NCI-H748 treated with DMSO at 0.1 percent for 48 hours (cell line): ENCODE measurements at regions not wholly inside any gene's neighbourhood (a gene's known extent, or its start where the extent isn't known, plus 50 kb on each side); places are given as distances from the start of the nearest gene placed in this dataset.
"Not testable (repeated sequence)": the region's sequence is repeated elsewhere in the genome, so short reads cannot be mapped to it uniquely, and the experiment has no call there.

ENCODE experiments used
- DNase-seq: peaks from one replicate; lab custom pipeline; 2025; lab: John Stamatoyannopoulos, UW

DNA sequence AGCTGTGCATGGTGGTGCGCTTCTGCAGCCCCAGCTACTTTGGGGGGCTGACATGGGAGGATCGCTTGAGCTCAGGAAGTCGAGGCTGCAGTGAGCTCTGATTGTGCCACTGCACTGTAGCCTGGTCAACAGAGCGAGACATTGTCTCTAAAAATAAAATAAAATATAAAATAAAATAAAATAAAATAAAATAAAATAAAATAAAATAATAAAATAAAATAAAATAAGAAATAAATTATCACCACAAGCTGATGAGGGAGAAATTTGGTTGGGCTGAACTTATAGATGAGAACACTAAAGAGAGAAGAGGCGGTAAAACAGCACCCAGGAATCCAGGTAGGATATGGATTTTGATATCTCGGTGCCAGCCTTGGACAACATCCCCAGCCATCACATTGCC is 933.7 kb downstream of the NLGN4X start:
- DNase-seq: no peak

DNA sequence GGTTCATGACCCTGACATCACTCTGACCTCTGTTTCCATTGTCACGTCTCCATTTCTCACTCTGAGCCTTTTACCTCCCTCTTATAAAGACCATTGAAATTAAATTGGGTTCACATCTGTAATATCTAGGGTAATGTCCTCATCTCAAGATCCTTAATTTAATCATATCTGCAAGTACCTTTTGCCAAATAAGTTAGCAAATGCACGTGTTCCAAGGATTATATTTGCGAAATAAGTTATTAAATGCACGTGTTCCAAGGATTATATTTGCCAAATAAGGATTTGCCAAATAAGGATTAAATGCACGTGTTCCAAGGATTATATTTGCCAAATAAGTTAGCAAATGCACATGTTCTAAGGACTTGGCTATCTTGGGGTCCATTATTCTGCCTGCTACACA is 938.0 kb downstream of the NLGN4X start:
- no peak for DNase-seq

DNA sequence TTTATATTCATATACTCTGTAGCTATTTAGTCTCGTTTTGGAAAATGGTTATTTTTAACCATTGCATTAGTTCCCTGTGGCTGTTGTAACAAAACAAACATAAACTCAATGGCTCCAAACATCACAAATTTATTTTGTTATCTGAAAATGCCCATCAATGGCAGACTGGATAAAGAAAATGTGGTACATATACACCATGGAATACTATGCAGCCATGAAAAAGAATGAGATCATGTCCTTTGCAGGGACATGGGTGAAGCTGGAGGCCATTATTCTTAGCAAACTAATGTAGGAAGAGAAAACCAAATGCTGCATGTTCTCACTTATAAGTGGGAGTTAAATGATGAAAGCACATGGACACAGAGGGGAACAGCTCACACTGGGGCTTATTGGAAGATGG is 938.7 kb downstream of the NLGN4X start:
- DNase-seq: not testable (repeated sequence)

DNA sequence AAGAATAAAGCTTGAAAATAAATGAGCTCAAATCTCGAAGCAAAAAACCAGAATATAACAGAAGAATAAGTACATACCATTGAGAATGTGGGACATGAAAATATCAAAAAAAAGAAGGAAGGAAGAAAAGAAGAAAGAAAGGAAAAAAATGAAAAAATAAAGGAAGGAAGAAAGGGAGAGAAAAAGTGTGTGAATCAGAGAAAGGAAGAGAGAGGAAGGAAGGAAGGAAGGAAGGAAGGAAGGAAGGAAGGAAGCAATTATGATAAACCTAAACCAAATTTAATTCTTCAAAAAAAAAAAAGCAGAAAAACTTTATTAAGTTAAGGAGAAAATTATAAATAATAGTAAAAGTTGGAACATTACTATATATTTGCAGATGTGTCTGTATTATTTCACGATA is 949.8 kb downstream of the NLGN4X start:
- no peak for DNase-seq

DNA sequence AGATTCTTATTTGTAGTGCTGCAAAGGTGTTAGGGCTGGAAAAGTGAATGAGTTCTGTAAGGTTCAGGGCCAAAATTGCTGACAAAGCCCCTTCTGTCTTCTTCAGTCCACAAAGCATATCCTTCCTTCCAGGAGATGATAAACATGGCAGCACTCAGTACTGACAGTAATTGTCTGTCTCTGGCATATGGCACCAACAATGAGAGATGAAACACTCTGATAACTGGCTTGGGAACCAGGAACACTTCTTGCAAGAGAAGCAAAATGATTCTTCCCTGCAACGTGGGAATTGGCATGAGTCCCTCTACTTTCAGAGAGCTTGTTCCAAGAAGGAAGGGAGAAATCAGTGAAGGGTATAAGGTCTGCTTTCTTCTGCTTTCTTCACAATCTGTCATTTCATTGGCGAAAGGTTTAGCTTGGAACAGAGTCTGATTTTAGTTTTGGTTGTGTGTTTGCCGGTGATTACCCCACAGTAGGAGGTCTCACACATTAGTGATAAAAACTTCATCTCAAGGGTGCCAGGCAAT is 963.3 kb downstream of the NLGN4X start:
- DNase-seq: no peak

DNA sequence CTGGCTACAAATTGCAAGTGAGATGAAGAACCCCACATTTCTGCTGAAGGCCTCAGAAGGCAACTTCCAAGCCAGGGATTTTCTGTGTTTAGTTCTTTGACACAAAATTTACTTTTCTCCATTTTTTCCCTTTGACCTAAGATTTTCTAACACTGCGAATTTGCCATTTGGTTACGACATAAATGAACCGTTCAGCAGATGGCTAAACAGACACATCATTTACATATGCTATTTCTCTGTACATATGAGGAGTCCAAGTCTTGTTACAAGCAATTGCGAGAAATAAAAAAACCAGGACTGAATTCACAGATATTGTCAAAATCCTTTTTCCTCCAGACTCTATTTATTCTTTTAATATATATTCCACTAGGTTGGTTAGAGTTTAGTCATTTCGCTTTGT is 978.6 kb downstream of the NLGN4X start:
- DNase-seq: no peak

DNA sequence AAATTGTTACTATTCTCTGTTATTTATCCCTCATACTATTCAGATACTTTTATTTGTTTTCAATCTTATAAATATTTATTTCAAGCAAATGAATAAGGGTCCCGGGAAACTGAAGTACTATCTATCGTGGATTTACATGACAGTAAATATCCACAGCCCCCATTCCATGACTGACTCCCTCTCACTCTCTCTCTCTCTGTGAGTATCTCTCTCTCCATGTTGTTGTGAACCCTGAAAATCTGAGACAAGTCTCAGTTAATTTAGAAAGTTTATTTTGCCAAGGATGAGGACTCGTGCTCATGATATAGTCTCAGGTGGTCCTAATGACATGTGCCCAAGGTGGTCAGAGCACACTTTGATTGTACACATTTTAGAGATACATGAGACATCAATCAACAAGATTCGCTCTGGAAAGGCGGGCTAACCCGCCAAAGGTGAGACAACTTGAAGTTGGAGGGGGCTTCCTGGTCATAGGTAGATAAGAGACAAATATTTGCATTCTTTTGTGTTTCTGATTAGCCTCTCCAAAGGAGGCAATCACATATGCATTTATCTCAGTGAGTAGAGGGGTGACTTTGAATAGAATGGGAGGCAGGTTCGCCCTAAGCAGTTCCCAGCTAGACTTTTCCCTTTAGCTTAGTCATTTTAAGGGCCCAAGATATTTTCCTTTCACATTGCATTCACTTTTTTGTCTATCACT is 986.4 kb downstream of the NLGN4X start:
- DNase-seq: no peak

DNA sequence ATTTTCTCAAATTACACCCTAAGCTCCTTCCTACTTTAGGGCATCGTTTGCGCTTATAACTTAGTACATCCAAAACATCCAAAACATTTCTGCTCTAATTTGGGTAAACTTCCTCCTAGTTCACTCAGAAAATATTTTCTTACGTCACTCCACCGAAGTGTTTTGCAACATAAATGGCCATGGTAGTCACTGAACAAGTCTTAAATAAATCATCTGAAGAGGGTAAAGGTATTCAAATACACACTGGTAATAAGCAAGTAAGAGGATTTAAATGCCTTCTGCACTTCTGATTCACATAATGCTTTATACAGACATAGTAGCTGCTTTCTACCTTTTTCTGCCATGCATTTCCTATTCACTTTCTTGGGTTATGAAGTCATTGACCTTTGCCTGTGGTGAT is 991.9 kb downstream of the NLGN4X start:
- no peak for DNase-seq

DNA sequence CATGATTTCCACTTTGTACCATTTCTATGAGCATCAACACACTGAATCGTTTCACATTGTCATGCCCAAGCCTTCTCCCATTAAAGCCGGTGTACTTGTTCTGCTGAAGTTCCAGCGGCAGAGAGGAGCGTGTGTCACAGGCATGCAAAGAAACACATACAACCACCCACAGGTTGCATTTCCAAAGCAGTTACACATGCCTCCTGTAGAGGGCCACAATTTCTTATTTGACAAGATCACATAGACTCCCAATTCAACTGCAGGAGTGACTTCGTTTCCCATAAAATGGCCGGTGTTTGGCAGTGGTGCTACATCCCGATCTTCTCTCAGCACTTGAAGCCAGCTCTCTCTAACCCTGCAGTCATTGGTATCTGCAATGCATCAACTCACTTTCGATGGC is 992.6 kb downstream of the NLGN4X start:
- peak; percentile 17 for DNase-seq

DNA sequence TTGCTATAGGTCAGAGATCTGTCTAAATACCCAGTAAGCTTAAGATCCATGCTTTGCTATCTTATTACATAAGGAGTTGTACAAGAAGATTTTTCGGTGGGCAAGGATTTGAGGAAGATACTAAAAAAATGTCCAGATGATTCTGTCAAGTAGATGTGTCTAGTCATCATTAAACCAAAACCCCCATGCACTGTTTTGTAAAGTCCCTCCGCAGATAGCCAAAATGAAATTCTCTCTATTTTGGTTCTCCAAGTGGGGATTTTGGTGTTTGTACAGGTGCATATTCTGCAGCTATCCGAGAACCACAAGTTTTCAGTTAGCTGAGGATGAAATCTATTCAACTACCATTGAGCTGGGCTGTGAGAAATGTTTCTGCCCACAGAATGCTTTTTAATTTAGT is 994.8 kb downstream of the NLGN4X start:
- no peak for DNase-seq

DNA sequence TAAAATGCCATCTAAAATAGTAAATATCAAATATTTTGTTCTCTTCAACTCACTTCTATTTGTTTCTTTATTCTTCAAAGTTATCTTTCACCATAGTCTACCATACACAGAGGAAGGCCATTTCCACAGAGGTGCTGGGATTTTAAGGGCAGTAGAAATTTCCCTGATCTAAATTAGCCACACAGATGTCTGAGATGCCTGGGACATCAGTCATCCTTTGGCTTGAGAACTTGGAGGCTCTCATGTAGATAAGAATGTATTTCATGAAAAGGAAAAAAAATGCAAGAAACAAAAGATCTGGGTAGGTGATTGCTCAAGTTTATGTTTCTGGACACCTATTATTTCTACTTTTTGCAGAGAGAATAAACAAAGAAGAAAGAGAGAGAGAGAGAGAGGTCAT is 1008.2 kb downstream of the NLGN4X start:
- DNase-seq: no peak

DNA sequence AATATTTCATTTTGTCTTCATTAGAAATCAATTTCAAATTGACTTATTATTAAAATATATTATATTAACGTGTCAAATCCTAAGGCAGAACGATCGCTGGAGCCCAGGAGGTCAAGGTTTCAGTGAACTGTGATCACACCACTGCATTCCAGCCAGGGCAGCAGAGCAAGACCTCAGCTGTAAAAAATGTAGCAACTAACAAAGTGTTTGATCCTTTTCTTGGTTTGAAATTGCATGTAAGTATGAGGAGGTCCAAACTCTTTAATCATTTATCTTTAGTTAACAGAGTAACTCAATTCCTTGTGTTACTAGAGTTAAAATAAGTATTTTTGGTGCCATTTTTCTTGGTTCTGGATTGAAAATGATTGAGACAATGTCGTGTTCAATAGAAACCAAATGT is 1033.9 kb downstream of the NLGN4X start:
- DNase-seq: no peak

DNA sequence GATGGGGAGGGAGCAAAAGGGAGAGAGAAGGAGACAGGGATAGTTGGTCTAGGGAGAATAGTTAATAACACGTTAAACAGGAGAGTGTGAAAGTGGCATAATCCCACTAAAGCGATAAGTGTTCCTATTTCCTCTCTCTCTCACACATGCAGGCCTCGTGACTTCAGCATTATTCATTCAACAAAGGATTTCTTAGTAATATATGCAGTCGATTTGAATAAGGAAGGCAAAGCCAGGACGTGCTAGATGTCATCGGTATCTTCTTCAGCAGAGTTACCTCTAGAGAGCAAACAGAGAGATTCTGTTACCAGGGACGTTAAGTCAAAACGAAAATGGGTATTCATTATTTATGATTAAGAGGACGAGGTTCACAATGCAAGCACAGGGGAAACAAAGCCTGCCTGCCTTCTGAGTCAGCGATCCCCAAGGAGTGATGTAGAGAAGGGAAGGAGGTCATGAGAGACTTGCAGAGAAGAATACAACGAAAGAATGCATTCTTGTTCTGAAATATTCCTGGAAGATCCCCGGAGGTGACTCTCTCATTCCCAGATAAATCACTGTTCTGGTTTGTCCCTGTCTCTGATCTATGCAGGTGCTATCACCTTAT is 1048.4 kb downstream of the NLGN4X start:
- DNase-seq: no peak

DNA sequence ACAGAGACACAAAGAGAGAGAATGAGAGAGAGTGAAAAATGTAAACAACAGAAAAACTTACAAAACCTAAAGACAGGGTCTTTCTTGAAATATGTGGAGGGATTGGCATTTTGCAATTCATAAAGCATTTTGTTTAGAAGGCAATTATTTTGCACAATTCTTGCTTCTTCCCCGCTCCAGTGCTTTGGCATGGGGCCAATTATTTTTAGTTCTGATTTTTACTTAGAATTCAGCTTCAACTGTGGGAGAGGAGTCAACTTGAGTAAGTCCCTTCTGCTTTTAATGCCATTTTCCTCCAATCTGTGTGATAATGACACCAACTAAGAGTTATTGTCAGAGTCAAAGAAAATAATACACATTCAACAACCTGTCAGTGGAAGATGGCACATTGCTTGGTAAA is 1051.9 kb downstream of the NLGN4X start:
- DNase-seq: no peak

DNA sequence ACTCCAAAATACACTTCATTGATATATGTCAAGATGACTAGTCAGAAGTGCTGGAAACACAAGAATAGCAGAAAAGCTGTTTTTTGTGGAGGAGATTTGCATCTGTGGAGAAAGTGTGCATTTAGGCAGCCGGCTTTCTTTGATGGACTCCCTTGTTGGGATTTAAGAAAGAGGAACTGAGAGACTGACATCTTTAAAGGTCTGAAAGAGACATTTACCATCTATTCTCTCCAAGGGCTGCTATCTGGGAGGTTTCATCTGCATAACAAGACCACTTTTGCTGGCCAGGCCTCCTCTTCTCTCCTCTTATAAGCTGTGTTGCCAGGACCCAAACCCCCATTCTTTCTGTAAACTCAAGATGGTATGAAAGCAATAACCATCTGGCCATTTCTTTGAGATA is 1065.0 kb downstream of the NLGN4X start:
- no peak for DNase-seq

DNA sequence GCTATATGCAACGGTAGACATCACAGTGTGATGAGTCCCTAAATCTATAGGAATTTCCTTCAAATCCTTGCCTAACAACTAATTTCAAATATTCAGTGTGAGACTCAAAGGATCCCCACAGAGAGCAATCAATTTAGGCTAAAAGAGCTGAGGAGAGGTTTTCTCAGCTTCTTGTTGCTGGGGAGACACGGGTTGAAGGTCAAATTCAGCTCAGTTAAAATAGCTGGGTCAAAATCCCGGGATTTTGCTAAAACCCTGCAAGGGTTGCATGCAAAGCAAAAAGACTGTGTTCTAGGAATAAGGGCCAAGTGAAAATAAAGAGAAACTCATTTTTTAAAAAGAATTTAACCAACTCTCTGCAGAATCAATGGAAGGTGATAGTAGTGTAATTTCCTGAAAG is 1073.4 kb downstream of the NLGN4X start:
- no peak for DNase-seq

DNA sequence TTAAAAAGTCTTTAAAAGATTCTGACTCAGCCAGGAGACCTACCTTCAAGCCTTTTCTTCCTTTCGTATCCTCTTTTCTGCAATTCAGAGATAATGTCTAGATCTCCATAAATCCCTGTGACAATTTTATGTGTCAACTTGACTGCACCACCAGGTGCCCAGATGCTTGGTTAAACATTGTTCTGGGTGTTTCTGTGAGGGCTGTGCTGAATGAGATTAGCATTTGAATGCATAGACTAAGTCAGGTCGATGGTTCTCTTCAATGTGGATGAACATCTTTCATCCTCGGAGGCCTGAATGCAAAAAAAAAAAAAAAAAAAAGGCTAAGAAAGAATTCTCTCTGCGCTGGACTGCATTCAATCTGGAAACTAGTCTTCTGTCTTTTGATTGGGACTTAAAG is 1082.7 kb downstream of the NLGN4X start:
- no peak for DNase-seq

DNA sequence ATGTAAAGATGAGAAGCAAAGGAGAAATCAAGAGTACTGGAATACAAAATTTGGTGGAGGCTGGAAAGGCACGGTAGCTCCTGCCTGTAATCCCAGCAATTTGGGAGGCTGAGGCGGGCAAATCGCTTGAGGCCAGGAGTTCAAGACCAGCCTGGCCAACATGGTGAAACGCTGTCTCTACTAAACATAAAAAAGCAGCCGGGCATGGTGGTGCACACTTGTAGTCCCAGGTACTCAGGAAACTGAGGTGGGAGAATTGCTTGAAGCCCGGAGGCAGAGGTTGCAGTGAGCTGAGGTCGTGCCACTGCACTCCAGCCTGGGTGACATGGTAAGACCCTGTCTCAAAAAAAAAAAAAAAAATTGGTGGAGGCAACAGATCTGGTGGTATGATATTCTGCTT is 1086.0 kb downstream of the NLGN4X start:
- DNase-seq: no peak

DNA sequence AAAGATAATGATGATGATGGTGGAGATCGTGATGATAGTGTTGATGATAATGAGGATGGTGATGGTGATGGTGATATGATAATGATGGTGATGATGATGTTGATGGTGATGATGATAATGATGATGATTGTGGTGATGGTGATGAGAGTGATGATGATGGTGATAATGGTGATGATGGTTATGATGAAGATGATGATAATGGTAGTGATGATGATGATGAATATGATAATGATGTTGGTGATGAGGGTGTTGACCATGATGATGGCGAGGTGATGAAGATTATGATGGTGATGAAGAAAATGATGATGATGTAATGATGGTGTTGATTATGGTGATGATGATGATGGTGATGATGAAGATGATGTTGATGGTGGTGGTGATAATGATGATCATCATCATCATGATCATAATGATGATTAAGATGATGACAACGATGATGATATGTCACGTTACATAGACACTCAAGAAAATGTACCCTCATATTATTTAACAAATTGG is 1106.4 kb downstream of the NLGN4X start:
- DNase-seq: no peak

DNA sequence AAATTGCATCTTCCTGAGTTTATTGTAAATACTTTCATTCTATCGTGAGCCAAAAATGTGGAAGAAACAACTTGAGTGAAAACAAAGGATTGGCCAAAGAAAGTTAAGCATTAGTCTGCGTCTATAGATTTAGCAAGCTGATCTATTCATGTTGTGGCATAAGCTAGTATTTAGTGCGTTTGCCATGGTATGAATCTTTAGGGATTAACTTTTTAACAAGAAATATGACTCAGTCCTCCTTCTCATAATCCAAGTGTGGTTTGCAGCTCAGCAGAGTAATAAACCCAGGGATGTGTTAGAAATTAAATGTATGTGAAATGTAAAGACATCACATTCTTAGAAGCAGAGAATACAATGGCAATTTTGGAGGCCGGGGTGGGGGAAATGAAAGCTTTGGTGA is 1110.9 kb downstream of the NLGN4X start:
- DNase-seq: no peak

DNA sequence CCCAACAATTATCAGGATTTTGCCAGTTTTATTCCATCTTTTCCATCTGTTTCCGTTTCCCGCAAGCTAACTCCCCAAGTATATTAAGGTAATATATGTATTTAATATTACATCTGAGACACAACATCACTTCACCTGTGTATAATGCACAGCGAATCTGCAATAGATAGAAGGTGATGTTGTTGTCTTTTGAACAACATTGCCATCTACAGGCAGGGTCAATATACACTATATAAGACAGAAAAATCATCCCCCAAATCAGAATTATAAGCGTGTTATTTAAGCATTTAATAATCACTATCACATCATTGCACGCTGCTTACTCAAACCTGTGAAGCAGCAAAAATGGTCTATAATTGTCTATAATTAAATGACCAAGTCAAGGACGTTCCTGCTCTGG is 1115.5 kb downstream of the NLGN4X start:
- peak; percentile 6 for DNase-seq

DNA sequence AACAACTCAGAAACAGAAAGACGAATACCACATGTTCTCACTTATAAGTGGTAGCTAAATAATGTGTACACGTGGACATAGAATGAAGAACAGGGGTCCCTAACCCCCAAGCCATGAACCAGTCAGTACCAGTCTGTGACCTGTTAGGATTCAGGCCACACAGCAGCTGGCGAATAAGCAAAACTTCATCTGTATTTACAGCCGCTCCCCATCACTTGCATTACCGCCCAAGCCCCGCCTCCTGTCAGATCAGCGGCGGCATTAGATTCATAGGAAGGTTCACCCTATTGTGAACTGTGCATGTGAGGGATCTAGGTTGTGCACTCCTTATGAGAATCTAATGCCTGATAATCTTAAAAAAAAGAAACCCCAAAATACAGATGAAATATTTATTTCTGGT is 1128.7 kb downstream of the NLGN4X start:
- no peak for DNase-seq

DNA sequence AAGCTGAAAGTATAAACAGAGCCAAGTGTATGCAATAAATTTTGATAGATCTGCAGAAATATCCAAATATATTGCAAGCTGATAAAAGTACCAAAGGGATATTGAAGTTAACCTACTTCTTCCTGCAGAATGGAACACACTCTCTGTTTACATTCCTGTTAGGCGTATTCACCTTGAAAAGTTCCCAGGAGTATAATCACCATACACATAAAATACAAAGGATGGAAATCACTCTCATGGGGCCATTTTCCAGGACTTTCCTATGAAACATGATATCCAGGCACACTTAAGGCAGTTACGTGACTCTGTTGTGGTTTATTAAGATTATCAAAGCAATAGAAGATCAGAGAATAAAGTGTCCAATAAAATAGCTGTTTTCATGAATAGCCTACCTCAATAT is 1142.3 kb downstream of the NLGN4X start:
- no peak for DNase-seq

DNA sequence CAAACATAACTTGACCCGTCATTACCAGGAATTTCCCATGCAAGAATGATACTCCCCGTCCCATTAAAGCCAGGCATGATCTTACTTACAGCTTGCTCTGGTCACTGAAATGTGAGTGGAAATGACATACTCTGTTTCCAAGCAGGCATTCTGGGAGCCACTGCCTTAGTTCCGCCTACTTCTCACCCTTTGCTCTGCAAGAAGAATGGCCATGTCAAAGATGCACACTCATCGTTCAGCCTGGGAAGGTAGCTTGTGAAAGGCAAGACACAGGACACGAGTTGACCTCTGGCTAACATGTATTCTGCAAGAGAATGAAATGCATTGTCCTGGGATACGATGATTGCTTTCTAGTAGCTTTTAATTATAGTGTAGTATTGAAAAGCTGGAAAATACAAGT is 1144.4 kb downstream of the NLGN4X start:
- DNase-seq: no peak
